ENCODE measurements at regions not wholly inside any gene's neighbourhood (a gene's known extent, or its start where the extent isn't known, plus 50 kb on each side); places are given as distances from the start of the nearest gene placed in this dataset.

- no peak for DNase-seq (ENCODE audit: low read depth)
These were observed 206.2 kb upstream of the BANK1 start for GRCh38 chr4:101584306-101584705.

GRCh38 chr4:101563126-101563525 lies 215.8 kb upstream of the PPP3CA start:
- DNase-seq (ENCODE audit: low read depth) = no peak

DNA sequence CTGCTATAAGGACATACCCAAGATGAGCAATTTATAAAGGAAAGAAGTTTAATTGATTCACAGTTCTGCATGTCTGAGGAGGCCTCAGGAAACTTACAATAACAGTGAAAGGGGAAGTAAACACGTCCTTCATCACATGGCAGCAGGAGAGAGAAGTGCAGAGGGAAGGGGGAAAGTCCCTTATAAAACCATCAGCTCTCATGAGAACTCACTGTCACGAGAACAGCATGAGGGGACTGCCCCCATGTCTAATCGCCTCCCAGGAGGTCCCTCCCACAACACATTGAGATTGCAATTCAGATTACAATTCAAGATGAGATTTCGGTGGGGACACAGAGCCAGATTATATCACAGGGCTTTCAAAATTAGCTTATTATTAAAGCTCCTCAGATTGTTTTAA lies 209.5 kb upstream of the PPP3CA start:
- DNase-seq (ENCODE audit: low read depth) = no peak

DNA sequence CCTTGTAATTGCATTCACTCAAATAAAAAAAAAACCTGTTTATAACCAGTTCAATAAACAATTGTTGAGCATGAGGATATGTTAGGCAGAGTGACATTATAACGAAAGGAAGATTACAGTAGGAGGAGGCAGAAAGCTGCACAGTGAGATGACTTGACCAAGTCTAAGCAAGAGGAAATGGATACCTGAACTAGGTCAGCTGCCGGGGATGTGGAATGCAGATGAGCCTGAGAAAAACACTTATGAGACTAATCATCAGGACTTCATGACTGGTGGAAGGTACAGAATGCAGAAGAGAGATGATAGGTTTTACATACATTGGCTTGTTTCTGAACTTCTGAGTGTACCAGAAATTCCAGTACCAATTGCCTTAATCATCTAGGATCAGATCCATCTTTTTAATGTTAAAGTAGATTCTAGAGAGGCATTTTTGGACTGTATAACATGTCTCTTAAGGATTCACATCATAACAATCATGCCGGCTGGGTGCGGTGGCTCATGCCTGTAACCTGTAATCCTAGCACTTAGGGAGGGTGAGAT lies 208.1 kb upstream of the PPP3CA start:
- no peak for DNase-seq (ENCODE audit: low read depth)

GRCh38 chr4:101540336-101540735 lies 193.0 kb upstream of the PPP3CA start:
- no peak for DNase-seq (ENCODE audit: low read depth)

GRCh38 chr4:101528526-101528925 lies 181.2 kb upstream of the PPP3CA start:
- DNase-seq (ENCODE audit: low read depth) = no peak

DNA sequence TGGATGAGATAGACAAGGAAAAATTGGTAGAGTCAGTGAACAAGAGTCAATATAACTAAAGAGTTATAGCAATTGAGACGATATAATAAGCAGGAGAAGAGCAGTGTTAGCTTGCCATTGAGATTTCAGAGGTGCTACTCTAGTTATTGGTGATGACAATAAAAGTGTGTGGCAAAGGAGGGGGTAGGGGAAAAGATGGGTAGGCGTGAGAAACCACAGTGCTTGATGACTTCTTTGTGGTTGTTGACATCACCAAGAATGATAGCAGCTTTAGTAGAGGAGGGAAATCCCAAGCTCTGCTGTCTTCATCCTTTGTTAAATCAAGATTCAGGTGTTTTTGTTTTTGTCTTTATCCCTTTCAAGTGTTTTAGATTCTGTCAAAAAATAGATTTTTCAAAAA lies 179.9 kb upstream of the PPP3CA start:
- DNase-seq (ENCODE audit: low read depth) = no peak

DNA sequence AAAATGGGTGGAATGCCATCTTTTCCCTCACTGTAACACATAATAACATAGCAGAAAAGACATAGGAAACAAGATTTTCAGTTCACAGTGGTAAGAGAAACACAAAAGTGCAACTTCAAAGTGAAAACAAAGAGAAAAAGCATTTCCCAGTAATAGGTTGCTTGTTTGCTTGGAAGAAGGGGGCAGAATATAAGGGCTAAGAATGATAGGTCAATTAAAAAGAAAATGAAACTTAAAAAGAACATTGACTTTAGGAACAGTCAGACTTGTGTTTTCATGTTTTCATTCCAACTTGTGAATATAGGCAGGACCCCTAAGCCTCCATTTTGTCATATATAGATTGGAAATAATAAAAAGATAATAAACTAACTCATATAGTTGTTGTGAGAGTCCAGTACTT lies 168.2 kb upstream of the PPP3CA start:
- no peak for DNase-seq (ENCODE audit: low read depth)

GRCh38 chr4:101515099-101515498 lies 167.8 kb upstream of the PPP3CA start:
- DNase-seq (ENCODE audit: low read depth) = no peak

DNA sequence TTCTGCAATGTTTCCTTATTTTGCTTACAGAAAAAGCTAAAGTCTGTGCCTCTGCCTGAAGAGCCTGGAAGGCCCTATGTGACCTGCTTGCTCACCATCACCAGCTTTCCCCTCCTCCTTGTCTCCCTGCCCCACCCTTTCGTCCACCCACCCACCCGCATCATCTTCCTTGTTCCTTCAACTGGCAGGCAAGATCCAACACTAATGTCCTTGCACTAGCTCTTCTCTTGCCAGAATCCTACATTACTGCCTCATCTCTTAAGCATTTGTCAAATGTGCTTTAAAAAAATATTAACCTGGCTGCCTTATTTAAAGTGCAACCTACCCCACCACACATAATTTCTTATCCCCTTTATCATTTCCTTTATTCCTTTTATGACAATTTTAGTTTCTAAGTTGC lies 165.1 kb upstream of the PPP3CA start:
- no peak for DNase-seq (ENCODE audit: low read depth)

DNA sequence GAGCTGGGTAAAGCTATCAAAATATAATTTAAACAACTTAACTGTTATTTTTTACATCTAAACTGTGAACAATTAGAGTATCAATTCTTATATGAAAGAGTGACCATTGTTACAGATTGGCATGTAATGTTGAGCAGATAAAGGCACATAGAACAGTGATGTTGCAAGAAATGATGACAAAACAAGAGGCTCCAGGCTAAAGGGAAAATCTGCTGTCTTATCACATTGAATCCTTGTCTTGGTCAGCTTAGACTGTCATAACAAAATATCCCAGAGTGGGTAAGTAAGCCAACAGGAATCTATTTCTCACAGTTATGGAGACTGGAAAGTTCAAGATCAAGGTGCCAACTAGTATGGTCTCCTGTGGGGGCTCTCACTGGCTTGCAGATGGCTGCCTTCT lies 154.1 kb upstream of the PPP3CA start:
- no peak for DNase-seq (ENCODE audit: low read depth)

DNA sequence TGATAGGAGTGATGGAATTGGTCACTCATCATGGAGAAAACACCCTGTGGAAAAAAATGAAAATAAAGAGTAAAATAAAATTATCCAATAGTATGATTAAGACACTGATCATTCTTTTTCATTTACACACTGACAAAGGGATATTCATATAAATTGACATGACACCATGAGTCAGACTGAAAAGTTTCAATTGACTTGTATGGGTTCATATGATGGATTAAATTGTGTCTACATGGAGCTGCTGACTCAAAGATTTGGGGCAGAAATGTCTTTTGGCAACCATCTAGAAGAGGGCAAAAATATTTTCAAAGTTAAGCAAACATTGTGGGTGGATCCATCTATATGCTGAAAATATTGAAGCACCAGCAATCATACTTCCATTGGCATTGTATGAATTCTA lies 153.4 kb upstream of the PPP3CA start:
- no peak for DNase-seq (ENCODE audit: low read depth)

DNA sequence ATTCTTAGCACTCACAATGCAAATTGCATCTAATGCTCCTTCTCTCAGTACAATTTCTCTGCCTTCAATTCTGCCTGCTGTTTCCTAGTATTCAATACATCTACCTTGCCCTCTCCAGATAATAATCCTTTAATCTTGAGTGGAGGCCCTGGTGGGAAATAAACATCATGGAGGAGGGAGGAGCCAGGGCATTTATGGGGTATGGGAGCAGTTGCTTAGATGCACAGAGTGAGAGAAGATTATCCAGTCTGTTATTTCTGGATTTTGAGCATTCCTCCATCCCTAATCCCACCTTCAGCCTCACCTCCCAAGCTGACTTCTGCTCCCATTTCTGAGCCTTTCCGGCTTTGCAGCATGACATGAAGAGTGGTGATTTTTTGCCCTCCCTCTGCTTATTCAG lies 127.9 kb upstream of the PPP3CA start:
- DNase-seq (ENCODE audit: low read depth) = no peak

DNA sequence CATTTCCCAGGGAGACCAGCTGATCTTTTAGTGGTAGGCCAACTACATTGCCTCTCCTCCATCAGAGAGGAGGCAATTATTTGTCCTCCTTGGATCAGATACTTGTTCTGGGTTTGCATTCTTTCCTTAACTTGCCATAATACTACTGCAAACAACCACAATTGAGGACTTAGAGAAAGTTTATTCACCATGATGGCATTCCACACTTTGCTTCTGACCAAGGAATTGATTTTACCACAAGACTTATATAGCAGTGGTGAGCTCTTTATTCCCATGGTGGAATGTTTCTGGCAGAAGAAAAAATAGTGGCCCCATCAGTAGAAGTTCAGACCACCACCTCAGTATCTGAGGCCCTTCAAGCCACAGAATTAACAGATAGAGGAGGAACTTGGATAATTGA lies 123.9 kb upstream of the PPP3CA start:
- no peak for DNase-seq (ENCODE audit: low read depth)

GRCh38 chr4:101464596-101464995 lies 117.3 kb upstream of the PPP3CA start:
- DNase-seq (ENCODE audit: low read depth) = no peak

DNA sequence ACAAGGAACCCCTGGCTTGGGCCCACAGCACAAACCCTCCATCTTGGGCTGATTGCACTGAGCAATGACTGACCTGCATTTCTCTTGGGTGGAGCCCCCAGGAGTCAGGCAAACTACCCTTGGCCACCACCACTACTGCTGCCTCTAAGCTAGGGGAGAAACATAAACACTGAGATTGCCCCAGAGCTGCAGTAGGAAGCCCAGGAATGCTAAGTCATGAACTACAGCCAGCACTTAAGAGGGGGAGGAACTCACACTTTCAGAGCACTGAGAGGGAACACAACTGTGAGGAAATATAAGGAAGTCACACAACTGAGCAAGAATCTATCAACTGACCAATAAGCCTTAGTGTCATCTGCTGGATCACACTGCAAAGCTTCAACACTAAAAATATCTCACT lies 111.6 kb upstream of the PPP3CA start:
- DNase-seq (ENCODE audit: low read depth) = no peak

GRCh38 chr4:101458473-101458872 lies 111.1 kb upstream of the PPP3CA start:
- no peak for DNase-seq (ENCODE audit: low read depth)

- DNase-seq (ENCODE audit: low read depth) = no peak
These were observed 103.8 kb upstream of the PPP3CA start for GRCh38 chr4:101451086-101451485.

DNA sequence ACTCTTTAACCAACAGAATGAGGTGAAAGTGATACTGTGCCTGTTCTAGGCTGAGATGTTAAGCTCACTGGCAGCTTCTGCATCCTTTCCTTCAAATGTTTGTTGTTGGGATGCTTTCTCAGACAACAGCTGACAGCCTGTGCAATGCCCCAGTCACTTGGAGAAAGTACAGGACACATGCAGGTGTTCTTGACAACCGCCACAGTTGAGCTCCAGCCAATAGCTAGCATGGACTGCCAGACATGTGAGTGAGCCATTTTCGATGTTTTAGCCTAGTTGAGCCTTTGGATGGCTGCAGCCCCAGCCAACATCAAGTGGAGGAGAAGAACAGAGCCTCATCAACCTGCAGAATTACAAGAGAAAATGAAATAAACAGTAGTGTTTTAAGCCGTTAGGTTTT lies 94.1 kb upstream of the PPP3CA start:
- no peak for DNase-seq (ENCODE audit: low read depth)

DNA sequence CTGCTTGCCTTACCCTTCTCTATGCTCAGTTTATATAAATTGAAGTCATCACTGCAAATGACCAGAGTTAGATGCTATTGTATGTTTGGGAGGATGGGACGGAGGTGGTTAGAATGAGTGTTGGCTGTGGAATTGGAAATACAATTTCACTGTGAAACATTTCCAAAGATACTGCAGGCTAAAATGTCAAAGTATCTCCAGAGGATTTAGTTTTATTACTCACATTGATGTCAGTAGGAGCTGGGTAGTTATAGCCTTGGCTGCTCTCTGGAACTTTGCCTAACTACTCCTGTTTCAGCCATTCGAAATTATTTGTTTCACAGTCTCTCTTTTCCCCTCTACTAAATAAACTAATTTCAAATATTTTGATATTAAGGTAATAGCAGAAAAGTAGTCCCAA lies 92.6 kb upstream of the PPP3CA start:
- DNase-seq (ENCODE audit: low read depth) = no peak

- peak; percentile 18 for DNase-seq (ENCODE audit: low read depth)
These were observed 74.1 kb upstream of the PPP3CA start for GRCh38 chr4:101421386-101421785.

DNA sequence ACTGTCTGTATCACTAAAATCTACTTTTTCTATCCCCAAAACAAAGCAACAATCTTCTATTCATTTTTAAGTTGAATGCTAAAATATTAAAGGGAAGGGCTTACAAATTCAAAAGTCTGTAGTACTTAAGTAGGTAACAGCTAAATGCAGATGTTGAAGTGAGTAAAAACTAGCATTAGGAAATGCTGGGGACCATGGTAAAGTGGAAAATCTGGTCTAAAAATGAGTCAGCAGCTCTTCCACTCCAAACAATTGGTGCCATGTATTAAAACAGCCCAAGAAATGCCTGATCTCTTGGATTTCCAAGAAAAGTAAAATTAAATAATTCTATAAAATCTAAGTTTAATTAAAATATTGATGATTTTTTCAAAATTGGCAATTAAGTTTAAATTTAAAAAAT lies 73.3 kb upstream of the PPP3CA start:
- DNase-seq (ENCODE audit: low read depth) = no peak

DNA sequence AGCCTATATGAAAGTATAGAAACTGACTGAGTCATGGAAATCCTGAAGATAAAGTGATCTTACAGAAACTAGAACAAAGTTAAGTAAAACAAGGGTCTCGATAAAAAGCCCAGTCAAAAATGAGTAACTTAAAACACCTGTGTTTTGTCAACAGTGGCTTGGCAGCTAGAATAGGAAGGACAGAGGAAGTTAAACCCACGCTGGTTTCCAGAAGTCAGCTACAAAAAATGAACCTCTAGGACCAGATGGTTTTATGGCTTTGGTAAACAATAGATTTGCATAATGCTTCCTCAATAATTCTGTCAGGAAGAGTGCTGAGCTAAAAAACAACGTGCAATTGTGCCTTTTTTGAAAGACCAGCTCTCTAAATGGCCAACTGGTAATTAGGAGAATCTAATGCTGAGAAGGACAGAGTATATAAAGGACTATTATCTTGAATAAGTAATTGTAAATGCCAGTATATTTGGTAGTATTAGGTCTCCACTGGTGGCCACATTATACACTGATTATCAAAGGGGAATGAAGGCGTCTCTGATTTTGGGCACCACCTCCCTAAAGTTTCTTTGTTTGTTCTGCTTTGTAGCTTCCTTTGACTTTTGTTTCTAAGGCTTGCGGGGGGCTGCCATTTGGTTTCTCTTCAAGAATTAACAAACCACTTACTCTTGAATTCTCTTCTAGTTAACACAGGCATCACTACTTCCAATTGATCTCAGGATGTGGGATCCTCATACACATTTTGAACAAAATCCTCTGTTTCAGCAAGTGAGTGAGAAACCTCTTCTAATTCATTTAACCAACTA lies 72.2 kb upstream of the PPP3CA start:
- DNase-seq (ENCODE audit: low read depth) = no peak

DNA sequence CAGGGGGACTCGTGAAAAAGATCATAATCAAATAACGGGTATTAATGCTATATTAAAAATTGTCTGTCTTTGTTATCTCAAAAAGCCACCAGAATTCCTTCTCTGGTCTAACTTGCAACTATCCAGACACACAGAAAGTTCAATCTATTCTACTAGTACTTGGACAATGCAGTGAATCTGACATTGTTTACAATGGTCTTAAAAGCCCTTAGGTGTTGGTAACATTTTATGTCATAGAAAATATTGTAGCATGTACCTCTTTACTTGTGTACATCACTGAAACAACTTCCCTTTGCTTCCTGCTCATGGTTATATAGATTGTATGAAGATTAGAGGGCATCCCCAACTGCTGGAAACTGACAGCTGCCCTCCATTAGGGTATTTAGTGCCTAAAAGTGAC lies 71.1 kb upstream of the PPP3CA start:
- DNase-seq (ENCODE audit: low read depth) = no peak

Measured in HS-5 (cell line).